ENCODE measurements at regions not wholly inside any gene's neighbourhood (a gene's known extent, or its start where the extent isn't known, plus 50 kb on each side); places are given as distances from the start of the nearest gene placed in this dataset.
"Not testable (repeated sequence)": the region's sequence is repeated elsewhere in the genome, so short reads cannot be mapped to it uniquely, and the experiment has no call there.

- DNase-seq, result peak; percentile 9
These were observed 60.0 kb upstream of the BANK1 start for GRCh38 chr4:101730291-101731117.

DNA sequence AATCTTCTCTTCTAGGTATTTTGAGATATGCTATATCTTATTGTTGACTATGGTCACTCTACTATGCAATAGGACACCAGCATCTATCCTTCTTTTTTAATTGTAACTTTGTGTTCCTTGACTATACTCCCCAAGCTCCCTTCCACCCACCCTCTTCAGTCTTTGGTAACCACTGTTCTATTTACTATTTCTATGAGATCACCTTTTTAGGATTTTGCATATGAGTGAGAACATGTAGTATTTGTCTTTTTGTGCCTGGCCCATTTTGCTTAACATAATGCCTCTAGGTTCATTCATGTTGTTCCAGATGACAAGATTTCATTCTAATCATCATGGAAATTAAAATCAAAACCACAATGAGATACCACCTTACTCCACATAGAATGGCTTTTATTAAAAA, 63.3 kb upstream of the BANK1 start:
- no peak for DNase-seq

DNA sequence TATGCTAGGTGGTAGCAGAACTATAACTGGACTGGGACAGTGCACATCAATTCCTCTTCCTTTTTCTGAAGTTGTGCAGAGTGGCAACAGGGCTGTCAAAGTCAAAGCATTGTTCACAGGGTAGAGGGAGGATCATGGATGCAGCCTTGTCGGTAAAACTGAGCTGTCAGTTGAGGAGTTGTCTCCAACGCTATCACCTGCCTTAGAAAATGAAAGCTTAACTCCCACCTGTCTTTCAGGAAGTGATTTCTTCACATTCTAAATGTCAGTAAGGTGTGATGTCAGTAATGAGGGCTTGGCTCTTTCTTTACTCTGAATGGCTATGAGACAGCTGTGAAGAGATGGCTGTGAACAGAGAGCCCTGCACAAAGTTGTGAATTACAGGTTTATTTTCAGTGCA, 66.4 kb upstream of the BANK1 start:
- no peak for DNase-seq

- DNase-seq, result no peak
These were observed 71.7 kb upstream of the BANK1 start for GRCh38 chr4:101718810-101719209.

GRCh38 chr4:101711590-101712260, 78.8 kb upstream of the BANK1 start:
- DNase-seq, result no peak

GRCh38 chr4:101710806-101711205, 79.7 kb upstream of the BANK1 start:
- DNase-seq, result no peak

GRCh38 chr4:101708293-101709039, 82.1 kb upstream of the BANK1 start:
- no peak for DNase-seq

DNA sequence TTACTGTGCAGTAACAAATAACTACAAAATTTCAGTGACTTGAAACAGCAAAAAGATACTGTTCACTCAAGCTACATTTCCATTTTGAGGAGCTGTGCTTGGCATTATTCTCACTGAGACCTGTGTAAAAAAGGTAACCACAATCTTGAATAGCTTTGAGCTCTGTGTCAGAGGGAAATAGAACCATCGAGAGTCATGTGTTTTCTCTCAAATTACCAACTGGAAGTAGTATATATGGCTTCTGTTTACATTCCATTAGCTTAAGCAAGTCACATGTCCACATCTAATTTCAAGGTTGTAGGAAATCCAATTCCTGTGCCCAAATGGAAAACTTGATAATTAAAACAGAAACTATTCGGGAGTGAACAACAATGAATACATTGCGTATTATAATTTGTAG, 82.9 kb upstream of the BANK1 start:
- DNase-seq, result no peak

- DNase-seq, result no peak
These were observed 83.9 kb upstream of the BANK1 start for GRCh38 chr4:101706535-101707057.

DNA sequence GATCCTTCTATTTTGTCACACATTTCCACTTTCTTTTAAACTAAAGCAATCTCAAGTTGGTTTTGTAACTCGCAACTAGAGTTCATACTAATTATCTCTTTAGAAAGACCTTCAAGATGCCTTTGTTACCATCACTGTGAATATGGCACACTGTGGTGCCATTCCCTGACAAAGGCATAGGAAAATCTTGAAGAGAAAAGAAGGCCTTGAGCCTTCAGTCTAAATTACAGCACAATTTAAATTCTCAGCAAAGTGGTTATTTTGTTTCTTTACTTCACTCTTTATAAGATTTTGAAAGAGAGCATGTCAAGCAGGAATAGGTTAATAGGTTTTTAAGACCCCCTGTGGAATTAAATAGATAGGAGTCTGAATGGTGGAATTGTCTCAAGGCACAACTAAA, 89.0 kb upstream of the BANK1 start:
- DNase-seq, result no peak

DNA sequence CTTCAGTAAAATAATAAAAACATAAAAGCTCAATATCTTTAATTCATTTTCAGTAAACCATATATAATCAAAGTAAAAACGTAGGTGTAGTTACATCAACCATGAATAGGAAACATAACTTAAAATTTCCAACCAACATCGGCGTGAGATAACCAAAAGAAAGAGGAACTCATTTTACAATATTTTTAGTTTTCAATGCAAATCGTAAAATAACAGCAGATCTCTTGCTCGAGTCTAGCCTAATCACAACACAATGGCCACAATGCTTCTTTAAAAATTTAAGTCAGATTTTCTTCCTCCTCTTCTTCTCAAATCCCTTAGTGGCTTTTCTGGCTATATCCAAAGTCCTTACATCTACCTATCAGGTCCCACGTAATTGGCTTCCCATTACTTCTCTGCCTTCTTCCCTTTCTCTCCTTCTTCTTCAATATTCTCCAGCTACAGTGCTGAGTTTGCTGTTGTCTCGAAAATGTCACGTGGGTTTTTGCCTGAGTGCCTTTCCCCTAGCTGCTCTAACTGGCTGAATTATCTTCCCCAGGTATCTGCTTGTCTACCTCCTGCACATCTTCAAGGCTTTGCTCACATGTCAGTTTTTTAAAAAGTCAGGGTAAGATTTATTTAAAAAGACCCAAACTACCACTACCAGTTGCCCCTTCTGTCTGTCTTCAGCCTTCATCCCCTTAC, 90.9 kb upstream of the BANK1 start:
- no peak for DNase-seq

GRCh38 chr4:101697266-101697665, 93.3 kb upstream of the BANK1 start:
- no peak for DNase-seq

DNA sequence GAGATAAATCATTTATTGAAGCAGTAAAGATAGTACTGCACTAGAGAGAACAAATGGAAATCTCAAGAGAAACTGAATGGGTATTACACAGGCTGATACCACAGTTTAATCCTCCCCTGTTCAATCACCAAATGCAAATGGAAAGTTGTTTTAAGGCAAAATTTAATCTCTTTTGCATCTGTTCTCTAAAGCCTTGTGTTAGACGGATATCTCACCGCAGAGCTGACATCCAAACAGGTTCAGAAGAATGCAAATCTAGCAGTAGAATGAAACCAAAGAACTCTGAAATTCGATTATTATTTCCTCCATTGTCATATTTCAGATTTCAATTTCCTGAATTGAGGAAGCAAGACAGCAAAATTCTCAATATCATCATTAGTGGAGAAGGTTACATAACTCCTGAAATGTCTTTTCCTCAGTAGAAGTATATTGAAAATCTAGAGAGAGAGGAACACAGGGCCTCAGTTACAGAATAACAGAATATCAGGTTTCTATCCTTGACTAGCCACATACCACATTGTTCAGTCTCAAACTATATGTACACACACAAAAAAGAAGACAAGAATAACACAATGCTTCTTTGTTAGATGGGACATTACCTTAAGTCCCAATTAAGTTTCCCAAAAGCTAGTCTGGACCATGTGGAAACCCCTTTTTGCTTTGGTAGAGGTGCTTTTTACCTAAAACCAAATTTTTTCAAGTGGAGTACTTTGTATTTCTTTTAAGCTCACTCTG, 94.1 kb upstream of the BANK1 start:
- no peak for DNase-seq

GRCh38 chr4:101695176-101695575, 95.4 kb upstream of the BANK1 start:
- DNase-seq, result no peak

- DNase-seq, result not testable (repeated sequence)
These were observed 96.1 kb upstream of the BANK1 start for GRCh38 chr4:101694403-101694802.

DNA sequence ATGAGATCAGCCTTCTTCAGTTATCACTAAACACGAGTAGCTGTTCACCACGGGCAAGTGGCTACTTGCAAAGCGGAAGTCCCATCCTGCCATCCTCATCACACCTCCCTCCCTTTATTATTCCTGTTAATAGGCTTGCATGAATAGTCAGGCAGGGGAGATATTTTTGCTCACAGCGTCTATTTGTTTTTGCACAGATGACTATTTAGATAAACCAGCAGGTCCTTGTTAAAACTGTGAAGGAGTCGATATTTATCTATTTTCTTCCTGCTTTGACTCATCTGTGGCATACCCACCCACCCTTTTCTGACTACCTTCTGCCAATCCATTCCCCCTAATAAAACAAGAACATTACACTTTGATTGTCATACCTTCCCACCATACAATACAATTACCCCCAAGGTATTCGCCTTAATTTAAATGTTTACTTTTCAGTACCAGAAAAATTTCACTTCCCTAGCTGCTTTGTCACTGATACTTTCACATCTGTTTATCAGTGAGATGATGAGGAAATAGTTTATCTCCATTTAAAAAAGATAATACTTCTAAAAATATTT, 96.6 kb upstream of the BANK1 start:
- DNase-seq, result no peak

GRCh38 chr4:101689220-101689619, 101.3 kb upstream of the BANK1 start:
- no peak for DNase-seq

GRCh38 chr4:101685126-101685525, 105.4 kb upstream of the BANK1 start:
- no peak for DNase-seq

DNA sequence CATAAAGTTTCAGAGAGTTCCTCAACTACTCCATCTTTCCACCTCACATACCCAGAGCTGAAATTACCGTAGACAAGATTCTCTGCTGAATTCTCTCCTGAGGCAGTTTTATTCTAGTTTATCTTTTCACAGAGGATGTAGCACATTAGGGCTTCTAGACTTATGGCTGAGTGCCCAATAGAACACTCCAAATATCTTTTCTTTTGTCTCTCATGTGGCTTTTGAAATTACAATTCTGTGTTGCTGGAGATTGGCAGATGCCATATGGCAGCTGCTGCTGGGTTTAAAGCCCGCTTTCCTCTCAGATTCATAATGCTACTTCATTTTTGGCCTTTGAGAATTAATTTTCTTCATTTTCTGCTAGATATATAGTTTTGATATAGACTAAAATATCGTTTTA, 107.6 kb upstream of the BANK1 start:
- DNase-seq, result no peak

GRCh38 chr4:101678180-101678579, 112.3 kb upstream of the BANK1 start:
- no peak for DNase-seq

GRCh38 chr4:101670897-101671296, 119.6 kb upstream of the BANK1 start:
- DNase-seq, result no peak

GRCh38 chr4:101670370-101670769, 120.2 kb upstream of the BANK1 start:
- no peak for DNase-seq
